ENCODE measurements at regions not wholly inside any gene's neighbourhood (a gene's known extent, or its start where the extent isn't known, plus 50 kb on each side); places are given as distances from the start of the nearest gene placed in this dataset.

DNA sequence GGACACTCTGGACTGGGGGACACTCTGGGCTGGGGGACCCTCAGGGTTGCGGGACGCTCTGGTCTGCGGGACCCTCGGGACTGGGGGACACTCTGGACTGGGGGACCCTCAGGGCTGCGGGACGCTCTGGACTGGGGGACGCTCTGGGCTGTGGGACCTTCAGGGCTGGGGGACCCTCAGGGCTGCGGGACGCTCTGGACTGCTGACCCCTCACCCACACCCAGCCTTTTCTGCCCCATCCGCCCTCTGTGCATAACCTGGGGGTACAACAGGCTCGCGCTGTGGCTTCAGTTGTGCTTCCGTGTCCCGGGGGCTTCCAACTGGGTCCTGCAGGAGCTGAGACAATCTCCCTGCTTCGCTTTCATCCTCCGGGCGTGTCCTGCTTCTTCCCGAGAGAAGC lies 766.0 kb downstream of the TRIML1 start:
- Histone ChIP-seq H3K36me3 (replicated peaks in 1 of 2; ENCODE audit: control insufficient read depth in 2 of 2, insufficient read depth in 2 of 2, low read length in 2 of 2) (no peaks in the 10 kb centered on the region), H3K4ac (ENCODE audit: low read length) (no peak overlapping the region), H3K27me3 (ENCODE audit: control insufficient read depth in 3 of 3, insufficient read depth in 3 of 3, low read depth in 1 of 3, low read length in 3 of 3) (no peaks in the 10 kb centered on the region), H2BK120ac (ENCODE audit: low read depth, low read length) (no peak overlapping the region), H3K14ac (ENCODE audit: low read length) (peak overlapping the region; percentile 4), H3K27ac (replicated peaks; ENCODE audit: low read length) (no peak overlapping the region), H3K79me1 (ENCODE audit: low read depth, low read length) (no peaks in the 10 kb centered on the region), H2AK5ac (ENCODE audit: low read depth, low read length) (peak overlapping the region; percentile 86), H2BK15ac (ENCODE audit: low read length) (no peak overlapping the region), H3K4me2 (ENCODE audit: insufficient read depth, low read length, poor library complexity, severe bottlenecking) (no peak overlapping the region), H3K9ac (ENCODE audit: low read depth, low read length, poor library complexity) (no peak overlapping the region), H3K4me1 (ENCODE audit: control insufficient read depth in 2 of 2, insufficient read depth in 1 of 2, low read depth in 1 of 2, low read length in 2 of 2) (no peaks in the 10 kb centered on the region), H4K91ac (ENCODE audit: low read depth, low read length, poor library complexity) (no peak overlapping the region), H2BK12ac (ENCODE audit: low read length) (no peak overlapping the region), H3K23ac (ENCODE audit: low read depth, low read length, poor library complexity) (no peak overlapping the region), H2AFZ (ENCODE audit: low read length) (no peak overlapping the region), H3K18ac (ENCODE audit: low read length) (no peak overlapping the region), H4K8ac (ENCODE audit: low read depth, low read length) (no peak overlapping the region), H3K4me3 (ENCODE audit: low read length in 2 of 2) (no peak overlapping the region), H3K9me3 (replicated peaks in 1 of 2; ENCODE audit: control insufficient read depth in 2 of 2, insufficient read depth in 1 of 2, low read depth in 1 of 2, low read length in 2 of 2) (peaks cover 0 to 6% of the 10 kb centered on the region in 2 donors), H2BK5ac (ENCODE audit: low read length) (no peak overlapping the region)
- WGBS, 2 donors (ENCODE audit: extremely low coverage in 2 of 2, insufficient read length in 2 of 2, insufficient replicate concordance in 1 of 2) = no CpG with 5 or more reads among the region's 18 CpGs
- no peak for DNase-seq (ENCODE audit: low spot score)

- H3K36me3 ChIP-seq (replicated peaks in 1 of 2; ENCODE audit: control insufficient read depth in 2 of 2, insufficient read depth in 2 of 2, low read length in 2 of 2) = no peaks in the 10 kb centered on the region
- H2BK120ac ChIP-seq (ENCODE audit: low read depth, low read length) = no peak overlapping the region
- WGBS, 2 donors (ENCODE audit: extremely low coverage in 2 of 2, insufficient read length in 2 of 2, insufficient replicate concordance in 1 of 2) = no CpG with 5 or more reads among the region's 5 CpGs
- H2AFZ ChIP-seq (ENCODE audit: low read length) = no peak overlapping the region
- H4K91ac ChIP-seq (ENCODE audit: low read depth, low read length, poor library complexity) = no peak overlapping the region
- H3K9me3 ChIP-seq (replicated peaks in 1 of 2; ENCODE audit: control insufficient read depth in 2 of 2, insufficient read depth in 1 of 2, low read depth in 1 of 2, low read length in 2 of 2) = peaks cover 0 to 8% of the 10 kb centered on the region in 2 donors
- H3K4me3 ChIP-seq (ENCODE audit: low read length in 2 of 2) = no peak overlapping the region
- no peak overlapping the region for H2BK12ac ChIP-seq (ENCODE audit: low read length)
- no peaks in the 10 kb centered on the region for H3K79me1 ChIP-seq (ENCODE audit: low read depth, low read length)
- H2BK15ac ChIP-seq (ENCODE audit: low read length) = no peak overlapping the region
- H3K14ac ChIP-seq (ENCODE audit: low read length) = peak overlapping the region; percentile 82
- peak overlapping the region; percentile 57 for H3K18ac ChIP-seq (ENCODE audit: low read length)
- no peak overlapping the region for H2BK5ac ChIP-seq (ENCODE audit: low read length)
- no peak overlapping the region for H3K9ac ChIP-seq (ENCODE audit: low read depth, low read length, poor library complexity)
- no peak overlapping the region for H2AK5ac ChIP-seq (ENCODE audit: low read depth, low read length)
- peaks cover 0 to 3% (median 0%) of the 10 kb centered on the region in 3 experiments for H3K27me3 ChIP-seq (ENCODE audit: control insufficient read depth in 3 of 3, insufficient read depth in 3 of 3, low read depth in 1 of 3, low read length in 3 of 3)
- no peak overlapping the region for H4K8ac ChIP-seq (ENCODE audit: low read depth, low read length)
- no peak overlapping the region for H3K27ac ChIP-seq (replicated peaks; ENCODE audit: low read length)
- no peak overlapping the region for H3K4me2 ChIP-seq (ENCODE audit: insufficient read depth, low read length, poor library complexity, severe bottlenecking)
- DNase-seq (ENCODE audit: low spot score) = no peak
- H3K4ac ChIP-seq (ENCODE audit: low read length) = peak overlapping the region; percentile 66
- H3K23ac ChIP-seq (ENCODE audit: low read depth, low read length, poor library complexity) = no peak overlapping the region
- no peaks in the 10 kb centered on the region for H3K4me1 ChIP-seq (ENCODE audit: control insufficient read depth in 2 of 2, insufficient read depth in 1 of 2, low read depth in 1 of 2, low read length in 2 of 2)
Measured at GRCh38 chr4:188911199-188911598, 772.0 kb downstream of the TRIML1 start.

DNA sequence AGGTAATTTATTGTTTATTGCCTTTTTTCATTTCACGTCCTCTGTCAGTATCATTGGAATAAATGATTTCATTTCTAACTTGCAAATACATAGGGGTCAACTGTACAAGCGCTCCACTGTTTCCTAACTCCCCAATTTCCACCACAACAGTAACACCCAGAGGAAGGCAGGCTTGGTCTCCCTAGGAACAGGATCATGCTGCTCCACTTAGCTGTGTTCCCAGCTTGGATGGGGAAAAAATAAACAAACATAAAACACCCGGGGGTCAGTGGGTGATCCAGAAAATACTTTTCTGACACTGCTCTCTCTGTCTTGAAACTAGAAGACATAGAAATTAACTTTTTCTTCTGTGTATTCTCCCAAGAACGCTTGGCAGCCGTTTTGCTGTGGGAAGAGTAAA lies 772.5 kb downstream of the TRIML1 start:
- H3K79me1 ChIP-seq (ENCODE audit: low read depth, low read length) = no peaks in the 10 kb centered on the region

DNA sequence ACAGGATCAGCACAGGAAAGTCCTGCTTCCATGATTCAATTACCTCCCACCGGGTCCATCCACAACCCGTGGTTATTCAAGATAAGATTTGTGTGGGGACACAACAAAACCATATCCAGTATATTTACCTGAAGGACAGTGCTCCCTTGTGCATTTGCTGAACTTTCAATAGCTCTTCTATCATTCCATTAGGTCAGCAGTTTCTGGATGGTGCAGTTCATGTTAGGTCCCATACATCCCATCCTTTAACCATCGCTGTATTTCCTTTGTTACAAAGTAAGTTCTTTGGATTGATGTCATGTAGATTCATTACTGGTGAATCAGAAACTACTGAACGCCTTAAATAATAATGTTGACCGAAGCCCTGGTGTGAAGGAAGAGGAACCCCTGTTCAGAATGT lies 775.9 kb downstream of the TRIML1 start:
- Histone ChIP-seq H3K4me3 (ENCODE audit: low read length in 2 of 2) (no peak overlapping the region), H2AK5ac (ENCODE audit: low read depth, low read length) (no peak overlapping the region), H3K27ac (replicated peaks; ENCODE audit: low read length) (no peak overlapping the region)

More for the DNA sequence above, 772.5 kb downstream of the TRIML1 start:
- H2AFZ ChIP-seq (ENCODE audit: low read length) = no peak overlapping the region
- no peak overlapping the region for H3K23ac ChIP-seq (ENCODE audit: low read depth, low read length, poor library complexity)
- peaks cover 0 to 3% (median 0%) of the 10 kb centered on the region in 3 experiments for H3K27me3 ChIP-seq (ENCODE audit: control insufficient read depth in 3 of 3, insufficient read depth in 3 of 3, low read depth in 1 of 3, low read length in 3 of 3)
- no peaks in the 10 kb centered on the region for H3K4me1 ChIP-seq (ENCODE audit: control insufficient read depth in 2 of 2, insufficient read depth in 1 of 2, low read depth in 1 of 2, low read length in 2 of 2)
- H3K9me3 ChIP-seq (replicated peaks in 1 of 2; ENCODE audit: control insufficient read depth in 2 of 2, insufficient read depth in 1 of 2, low read depth in 1 of 2, low read length in 2 of 2) = peaks cover 0 to 8% of the 10 kb centered on the region in 2 donors
- H2BK5ac ChIP-seq (ENCODE audit: low read length) = no peak overlapping the region
- H4K91ac ChIP-seq (ENCODE audit: low read depth, low read length, poor library complexity) = no peak overlapping the region
- no peak overlapping the region for H3K4ac ChIP-seq (ENCODE audit: low read length)
- no peak overlapping the region for H3K4me3 ChIP-seq (ENCODE audit: low read length in 2 of 2)
- H2BK12ac ChIP-seq (ENCODE audit: low read length) = no peak overlapping the region
- no peak overlapping the region for H2AK5ac ChIP-seq (ENCODE audit: low read depth, low read length)
- no peak overlapping the region for H3K14ac ChIP-seq (ENCODE audit: low read length)
- H3K9ac ChIP-seq (ENCODE audit: low read depth, low read length, poor library complexity) = no peak overlapping the region
- H4K8ac ChIP-seq (ENCODE audit: low read depth, low read length) = no peak overlapping the region
- no CpG with 5 or more reads among the region's 5 CpGs for WGBS, 2 donors (ENCODE audit: extremely low coverage in 2 of 2, insufficient read length in 2 of 2, insufficient replicate concordance in 1 of 2)
- no peak overlapping the region for H3K4me2 ChIP-seq (ENCODE audit: insufficient read depth, low read length, poor library complexity, severe bottlenecking)
- no peak overlapping the region for H3K27ac ChIP-seq (replicated peaks; ENCODE audit: low read length)
- H2BK15ac ChIP-seq (ENCODE audit: low read length) = no peak overlapping the region
- no peak overlapping the region for H3K18ac ChIP-seq (ENCODE audit: low read length)
- H3K36me3 ChIP-seq (replicated peaks in 1 of 2; ENCODE audit: control insufficient read depth in 2 of 2, insufficient read depth in 2 of 2, low read length in 2 of 2) = no peaks in the 10 kb centered on the region
- no peak overlapping the region for H2BK120ac ChIP-seq (ENCODE audit: low read depth, low read length)
- DNase-seq (ENCODE audit: low spot score) = no peak

More for the DNA sequence above, 775.9 kb downstream of the TRIML1 start:
- Histone ChIP-seq H3K9me3 (replicated peaks in 1 of 2; ENCODE audit: control insufficient read depth in 2 of 2, insufficient read depth in 1 of 2, low read depth in 1 of 2, low read length in 2 of 2) (peaks cover 0 to 8% of the 10 kb centered on the region in 2 donors), H3K9ac (ENCODE audit: low read depth, low read length, poor library complexity) (no peak overlapping the region), H3K23ac (ENCODE audit: low read depth, low read length, poor library complexity) (no peak overlapping the region), H3K27me3 (ENCODE audit: control insufficient read depth in 3 of 3, insufficient read depth in 3 of 3, low read depth in 1 of 3, low read length in 3 of 3) (peaks cover 0 to 3% (median 0%) of the 10 kb centered on the region in 3 experiments), H4K8ac (ENCODE audit: low read depth, low read length) (no peak overlapping the region), H3K79me1 (ENCODE audit: low read depth, low read length) (no peaks in the 10 kb centered on the region), H3K36me3 (replicated peaks in 1 of 2; ENCODE audit: control insufficient read depth in 2 of 2, insufficient read depth in 2 of 2, low read length in 2 of 2) (no peaks in the 10 kb centered on the region), H2BK15ac (ENCODE audit: low read length) (no peak overlapping the region), H2BK120ac (ENCODE audit: low read depth, low read length) (no peak overlapping the region), H2BK12ac (ENCODE audit: low read length) (no peak overlapping the region), H3K4me1 (ENCODE audit: control insufficient read depth in 2 of 2, insufficient read depth in 1 of 2, low read depth in 1 of 2, low read length in 2 of 2) (no peaks in the 10 kb centered on the region), H3K4ac (ENCODE audit: low read length) (no peak overlapping the region), H2AFZ (ENCODE audit: low read length) (no peak overlapping the region), H3K14ac (ENCODE audit: low read length) (no peak overlapping the region), H3K18ac (ENCODE audit: low read length) (no peak overlapping the region), H4K91ac (ENCODE audit: low read depth, low read length, poor library complexity) (no peak overlapping the region), H2BK5ac (ENCODE audit: low read length) (no peak overlapping the region), H3K4me2 (ENCODE audit: insufficient read depth, low read length, poor library complexity, severe bottlenecking) (no peak overlapping the region)
- WGBS, 2 donors (ENCODE audit: extremely low coverage in 2 of 2, insufficient read length in 2 of 2, insufficient replicate concordance in 1 of 2) = no CpG with 5 or more reads among the region's 5 CpGs
- DNase-seq (ENCODE audit: low spot score) = no peak

Data from neuronal stem cell (in vitro differentiated cells).